GM18867 (cell line): ENCODE measurements at regions not wholly inside any gene's neighbourhood (a gene's known extent, or its start where the extent isn't known, plus 50 kb on each side); places are given as distances from the start of the nearest gene placed in this dataset.
A peak's percentile ranks its signal among the peaks of the same experiment; 100 is the strongest.
"Not testable (repeated sequence)": the region's sequence is repeated elsewhere in the genome, so short reads cannot be mapped to it uniquely, and the experiment has no call there.

Experiments
- ATAC-seq: cut with Tn5 transposase; IDR thresholded peaks from one replicate; pipeline ENCODE4 v1.9.1; 2021; ENCODE audit warnings: mild to moderate bottlenecking, moderate library complexity; ENCODE audit not compliant: unreplicated experiment

DNA sequence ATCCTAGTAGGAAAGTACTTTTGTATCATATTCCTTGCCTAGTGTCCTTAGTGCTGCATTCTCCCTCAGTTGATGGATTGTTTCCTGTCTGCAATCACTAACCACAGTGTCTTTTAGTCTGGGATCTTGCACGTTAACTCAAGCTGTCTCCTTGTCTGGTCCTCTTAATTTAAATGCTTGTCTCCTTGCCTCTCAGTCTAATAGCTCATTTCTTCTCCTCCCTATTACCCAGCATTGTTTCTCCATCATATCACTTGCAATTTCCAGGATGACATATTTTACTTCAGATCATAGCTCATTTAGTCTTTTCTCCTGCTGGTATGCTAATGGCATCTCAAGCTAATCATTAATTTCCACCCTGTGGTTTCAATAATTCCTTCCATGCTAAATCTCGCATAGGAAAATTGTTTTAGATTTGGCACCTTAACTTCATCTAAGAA is 2052.0 kb upstream of the C9orf72 start:
- no peak for ATAC-seq

GRCh38 chr9:29625931-29626330 is 2052.7 kb upstream of the C9orf72 start:
- ATAC-seq: no peak

DNA sequence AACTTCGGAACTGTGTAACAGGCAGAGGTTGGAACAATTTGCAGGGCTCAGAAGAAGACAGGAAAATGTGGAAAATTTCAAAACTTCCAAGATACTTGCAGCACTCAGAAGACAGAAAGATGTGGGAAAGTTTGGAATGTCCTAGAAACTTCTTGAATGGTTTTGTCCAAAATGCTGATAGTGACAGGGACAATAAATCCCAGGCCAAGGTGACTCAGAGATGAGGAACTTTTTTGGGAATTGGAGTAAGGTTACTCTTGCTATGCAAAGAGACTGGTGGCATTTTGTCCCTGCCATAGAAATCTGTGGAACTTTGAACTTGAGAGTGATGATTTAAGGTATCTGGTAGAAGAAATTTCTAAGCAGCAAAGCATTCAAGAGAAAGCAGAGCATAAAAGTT is 2055.6 kb upstream of the C9orf72 start:
- not testable (repeated sequence) for ATAC-seq

DNA sequence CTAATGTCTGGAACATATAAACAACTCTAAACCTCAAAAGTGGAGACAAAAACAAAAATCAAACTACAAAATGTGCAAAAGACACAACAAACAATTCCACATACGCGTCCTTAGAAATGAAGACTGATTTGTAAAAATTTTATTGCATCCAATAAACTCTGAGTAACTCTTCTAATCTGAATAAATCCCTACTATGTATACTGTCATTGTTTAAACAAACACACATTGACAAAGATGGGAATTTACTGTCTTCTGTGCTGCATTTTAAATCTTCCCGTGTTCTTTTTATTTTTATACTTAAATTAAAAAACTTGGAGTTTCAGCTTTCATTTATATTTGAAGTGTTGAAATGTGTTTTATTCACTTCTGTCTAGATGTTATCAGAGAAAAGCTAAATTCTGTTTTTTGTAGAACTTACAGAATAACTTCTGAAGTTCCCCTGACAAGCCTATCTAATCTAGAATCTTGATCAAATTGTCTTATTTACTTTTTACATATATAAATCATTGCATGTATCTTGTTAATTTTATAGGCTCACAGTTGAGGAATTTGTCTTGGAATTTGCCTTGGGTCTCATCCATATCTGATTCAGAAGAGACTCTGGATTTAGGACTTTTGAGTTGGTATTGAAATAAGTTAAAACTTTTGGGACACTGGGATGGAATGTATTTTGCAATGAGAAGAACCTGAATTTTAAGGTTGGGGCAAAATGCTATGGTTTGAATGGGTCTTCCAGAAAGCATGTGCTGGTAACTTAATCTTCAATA is 2064.4 kb upstream of the C9orf72 start:
- no peak for ATAC-seq

- ATAC-seq: no peak
Observed at GRCh38 chr9:29640507-29640906, 2067.2 kb upstream of the C9orf72 start.

DNA sequence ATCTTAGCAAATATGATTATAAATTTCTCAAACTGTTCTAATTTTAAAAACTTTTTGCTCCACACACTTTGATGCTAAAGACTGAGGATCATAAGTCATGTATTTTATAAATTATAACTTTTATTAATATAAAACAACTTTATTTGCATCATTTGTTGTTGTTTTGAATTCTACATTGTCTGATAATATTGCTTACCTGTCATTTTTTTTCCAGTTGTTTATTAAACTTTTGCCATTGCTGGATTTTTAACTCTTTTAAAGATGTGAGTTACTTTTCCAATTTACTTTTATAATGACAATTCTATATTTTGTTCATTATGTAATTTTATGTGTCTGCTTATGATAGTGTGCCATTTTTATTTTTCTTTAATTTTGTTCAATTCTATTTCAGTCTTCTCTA is 2071.2 kb upstream of the C9orf72 start:
- no peak for ATAC-seq

DNA sequence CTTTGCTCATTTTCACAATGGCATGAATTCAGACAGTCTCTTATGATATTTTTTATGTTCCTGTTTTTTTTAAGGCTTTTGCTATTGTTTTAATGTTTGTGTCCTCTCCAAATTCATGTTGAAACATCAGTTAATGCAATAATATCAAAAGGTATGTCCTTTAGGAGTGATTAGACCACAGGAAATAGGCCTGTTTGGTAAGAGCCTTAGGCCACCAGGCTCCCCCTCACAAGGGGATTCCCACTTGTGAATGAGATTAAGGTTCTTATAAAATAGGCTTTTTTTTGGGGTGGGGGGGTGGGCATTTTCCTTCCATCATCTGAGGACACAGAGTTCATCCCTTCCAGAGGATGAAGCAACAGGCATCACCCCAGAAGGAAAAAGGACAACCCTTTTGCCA is 2074.2 kb upstream of the C9orf72 start:
- no peak for ATAC-seq

DNA sequence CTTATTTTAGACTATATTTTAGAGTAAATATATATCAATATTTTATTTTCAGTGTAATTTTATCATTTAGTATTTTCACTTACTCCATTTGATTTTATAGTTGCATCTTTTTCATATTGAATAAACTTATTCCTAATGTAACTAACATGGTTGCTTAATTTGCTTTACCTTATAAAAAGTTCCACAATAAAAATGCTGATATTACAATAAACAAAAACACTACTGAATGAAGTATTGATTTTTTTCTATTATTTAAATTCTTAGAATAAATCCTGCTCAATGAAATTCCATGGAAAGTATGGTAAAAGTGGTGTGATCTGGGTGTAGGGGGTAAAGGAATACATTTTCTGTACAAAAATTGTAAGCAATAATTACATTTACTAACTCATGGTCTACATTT is 2074.9 kb upstream of the C9orf72 start:
- no peak for ATAC-seq

GRCh38 chr9:29648601-29649000 is 2075.3 kb upstream of the C9orf72 start:
- ATAC-seq: no peak

- no peak for ATAC-seq
Observed at GRCh38 chr9:29656641-29657406, 2083.5 kb upstream of the C9orf72 start.

- ATAC-seq: no peak
Observed at GRCh38 chr9:29657821-29658220, 2084.5 kb upstream of the C9orf72 start.

DNA sequence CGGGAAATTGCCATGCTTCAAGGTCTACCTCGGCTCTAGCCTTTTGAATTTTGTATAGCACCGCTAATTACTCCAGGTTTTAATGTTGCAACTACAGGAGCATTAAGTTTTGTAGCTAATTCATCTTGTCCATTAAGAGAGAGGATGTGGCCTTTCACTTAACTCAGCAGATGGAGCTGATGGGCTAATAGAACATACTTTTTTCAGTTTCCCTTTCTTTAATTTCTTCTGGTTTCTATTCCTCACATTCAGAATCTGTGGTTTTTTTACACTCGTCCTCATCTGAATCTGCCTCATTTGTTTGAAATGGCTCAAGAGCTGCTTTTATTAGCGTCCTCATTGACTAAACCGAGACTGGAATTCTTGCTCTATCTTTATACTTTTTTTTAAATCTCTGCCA is 2085.7 kb upstream of the C9orf72 start:
- ATAC-seq: peak; percentile 89

DNA sequence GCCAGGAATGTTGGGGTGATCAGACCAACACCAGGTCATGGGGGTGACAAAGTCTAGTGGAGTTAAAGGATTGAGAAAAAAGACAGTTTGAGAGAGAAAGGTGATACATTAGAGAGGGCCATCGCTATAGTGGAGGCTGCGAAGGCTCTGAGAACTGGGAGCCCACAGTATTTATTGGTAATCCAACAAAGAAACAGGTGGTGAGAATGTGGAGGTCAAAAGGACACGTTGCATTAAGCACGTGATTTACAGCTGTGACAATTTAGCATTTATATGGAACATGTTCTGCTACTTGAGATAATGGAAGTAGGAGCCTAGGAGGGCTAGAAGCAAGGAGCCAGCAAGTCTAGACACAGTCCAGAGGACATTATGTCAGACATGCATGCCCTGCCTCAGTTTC is 2086.5 kb upstream of the C9orf72 start:
- no peak for ATAC-seq

GRCh38 chr9:29668732-29669131 is 2095.5 kb upstream of the C9orf72 start:
- ATAC-seq: no peak

DNA sequence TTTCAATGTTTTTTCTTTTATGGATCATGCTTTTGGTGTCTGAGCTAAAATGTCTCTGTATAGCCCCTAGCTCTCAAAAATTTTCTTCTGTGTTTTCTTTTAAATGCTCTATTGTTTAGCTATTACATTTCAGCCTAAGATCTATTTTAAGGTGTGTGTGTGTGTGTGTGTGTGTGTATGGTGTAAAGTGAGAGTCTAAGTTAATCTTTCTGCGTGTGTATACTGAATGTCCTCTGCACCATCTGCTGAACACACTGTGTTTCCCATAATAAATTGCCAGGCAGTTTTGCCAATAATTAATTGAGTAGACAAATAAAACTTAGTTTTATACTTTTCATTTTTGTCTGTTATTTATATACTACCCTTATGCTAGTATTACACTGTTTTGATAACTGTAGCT is 2096.3 kb upstream of the C9orf72 start:
- ATAC-seq: no peak

GRCh38 chr9:29685531-29685930 is 2112.2 kb upstream of the C9orf72 start:
- no peak for ATAC-seq

- no peak for ATAC-seq
Observed at GRCh38 chr9:29691145-29691544, 2117.9 kb upstream of the C9orf72 start.

GRCh38 chr9:29691758-29692407 is 2118.6 kb upstream of the C9orf72 start:
- peak; percentile 71 for ATAC-seq

DNA sequence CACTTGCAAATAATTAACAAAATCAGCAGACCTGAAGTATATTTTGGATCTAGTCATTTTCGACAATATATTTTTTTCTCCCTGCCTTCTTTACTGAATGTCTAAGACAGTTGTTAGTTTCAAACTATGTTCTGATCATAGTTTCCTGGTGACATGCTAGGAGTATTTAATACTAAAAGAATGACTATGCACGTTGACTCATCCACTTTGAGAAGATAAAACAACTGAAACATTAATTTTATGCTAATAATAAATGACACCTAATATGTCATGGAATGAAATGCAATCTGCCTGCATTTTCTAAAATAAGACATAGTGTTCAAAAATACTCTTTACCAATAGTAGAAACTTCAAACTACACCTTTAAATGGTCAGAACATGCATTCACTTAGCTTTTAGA is 2123.7 kb upstream of the C9orf72 start:
- ATAC-seq: no peak

DNA sequence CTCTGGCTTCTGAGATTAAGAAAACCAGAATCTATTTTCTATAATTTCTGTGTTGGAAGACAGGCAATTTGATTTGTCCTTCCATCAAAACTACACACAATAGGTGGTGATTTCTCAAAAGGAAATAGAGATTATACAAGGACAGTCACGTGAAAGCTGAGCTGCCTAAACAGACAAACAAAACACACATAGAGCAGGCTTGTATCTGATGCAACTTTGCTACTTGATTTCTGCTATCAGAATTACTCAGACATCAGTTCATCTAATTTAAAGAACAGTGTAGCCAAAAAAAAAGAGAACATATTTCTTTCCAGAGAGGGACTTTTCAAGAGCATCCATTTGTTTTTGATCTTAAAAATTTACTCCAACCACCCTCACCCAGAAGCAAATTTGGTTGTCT is 2128.3 kb upstream of the C9orf72 start:
- ATAC-seq: no peak

GRCh38 chr9:29701971-29702370 is 2128.7 kb upstream of the C9orf72 start:
- no peak for ATAC-seq

DNA sequence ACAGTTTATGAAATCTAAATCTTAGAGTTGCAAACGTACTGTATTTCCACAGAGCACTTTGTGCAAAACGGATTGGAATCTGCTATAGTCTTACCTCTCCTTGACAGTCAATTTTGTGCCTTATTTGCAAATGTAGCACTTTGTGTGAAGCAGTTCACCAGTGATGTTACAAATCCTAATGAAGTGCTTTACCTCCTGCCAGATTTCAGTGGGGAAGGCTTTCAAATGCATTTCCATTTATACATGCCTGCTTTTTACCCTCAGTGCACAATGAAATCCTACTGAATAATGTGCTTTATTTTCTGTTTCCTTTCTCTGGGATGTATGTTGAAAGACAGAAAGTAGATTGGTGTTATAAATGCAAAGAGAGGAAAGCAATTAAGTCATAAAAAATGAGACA is 2141.6 kb upstream of the C9orf72 start:
- ATAC-seq: no peak
